AG04449 (cell line): ENCODE measurements at regions not wholly inside any gene's neighbourhood (a gene's known extent, or its start where the extent isn't known, plus 50 kb on each side); places are given as distances from the start of the nearest gene placed in this dataset.

Experiments used
- CTCF ChIA-PET: fragments of 350-600 bp; formaldehyde crosslinking; extraction: SDS; loops from one replicate; lab custom pipeline; 2021; ENCODE audit warnings: antibody characterized with exemption; lab: Yijun Ruan, JAX
- POLR2A ChIA-PET: fragments of 400-600, 350-600 bp; formaldehyde crosslinking; extraction: SDS; loops from one replicate; lab custom pipeline; 2020; ENCODE audit warnings: antibody characterized with exemption, inconsistent platforms; lab: Yijun Ruan, JAX
- DNase-seq: peaks from one replicate; pipeline ENCODE4 v3.0.0-alpha.2; 2010; ENCODE audit warnings: low read depth, low spot score
- H3K4me3 ChIP-seq: 2 replicates; pipeline ENCODE4 v1.5.1; 2011; ENCODE audit warnings: low read depth, mild to moderate bottlenecking, control low read depth, low read length
- TF ChIP-seq, protein P1 (sequence below): IDR thresholded peaks from one replicate; pipeline ENCODE4 v1.5.1; 2011; ENCODE audit warnings: mild to moderate bottlenecking, moderate library complexity, low read length, control low read depth, inconsistent platforms; ENCODE audit not compliant: insufficient read depth; ENCODE audit errors: missing control alignments

GRCh38 chr18:39481281-39481680 lies 1915.7 kb upstream of the CELF4 start:
- TF ChIP-seq, protein P1, sequence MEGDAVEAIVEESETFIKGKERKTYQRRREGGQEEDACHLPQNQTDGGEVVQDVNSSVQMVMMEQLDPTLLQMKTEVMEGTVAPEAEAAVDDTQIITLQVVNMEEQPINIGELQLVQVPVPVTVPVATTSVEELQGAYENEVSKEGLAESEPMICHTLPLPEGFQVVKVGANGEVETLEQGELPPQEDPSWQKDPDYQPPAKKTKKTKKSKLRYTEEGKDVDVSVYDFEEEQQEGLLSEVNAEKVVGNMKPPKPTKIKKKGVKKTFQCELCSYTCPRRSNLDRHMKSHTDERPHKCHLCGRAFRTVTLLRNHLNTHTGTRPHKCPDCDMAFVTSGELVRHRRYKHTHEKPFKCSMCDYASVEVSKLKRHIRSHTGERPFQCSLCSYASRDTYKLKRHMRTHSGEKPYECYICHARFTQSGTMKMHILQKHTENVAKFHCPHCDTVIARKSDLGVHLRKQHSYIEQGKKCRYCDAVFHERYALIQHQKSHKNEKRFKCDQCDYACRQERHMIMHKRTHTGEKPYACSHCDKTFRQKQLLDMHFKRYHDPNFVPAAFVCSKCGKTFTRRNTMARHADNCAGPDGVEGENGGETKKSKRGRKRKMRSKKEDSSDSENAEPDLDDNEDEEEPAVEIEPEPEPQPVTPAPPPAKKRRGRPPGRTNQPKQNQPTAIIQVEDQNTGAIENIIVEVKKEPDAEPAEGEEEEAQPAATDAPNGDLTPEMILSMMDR = no peak
- ChIA-PET CTCF (no interaction called here), POLR2A (no interaction called here)
- no peak overlapping the region for H3K4me3 ChIP-seq
- no peak for DNase-seq

GRCh38 chr18:39480494-39481195 lies 1915.0 kb upstream of the CELF4 start:
- CTCF ChIA-PET = no interaction called here
- H3K4me3 ChIP-seq = no peak overlapping the region
- TF ChIP-seq, protein P1 = no peak
- no peak for DNase-seq
- POLR2A ChIA-PET = no interaction called here

GRCh38 chr18:39464006-39464405 lies 1898.4 kb upstream of the CELF4 start:
- POLR2A ChIA-PET = no interaction called here
- TF ChIP-seq, protein P1 = no peak
- CTCF ChIA-PET = interaction anchor here (0.9 kb wide), 1 partner anchor 12 kb away, joined by 3 read pairs; no protein-coding TSS in a partner anchor
- DNase-seq = no peak
- H3K4me3 ChIP-seq = no peak overlapping the region

- POLR2A ChIA-PET = no interaction called here
- CTCF ChIA-PET = no interaction called here
- TF ChIP-seq, protein P1 = no peak
- H3K4me3 ChIP-seq = no peak overlapping the region
- no peak for DNase-seq
Observed at GRCh38 chr18:39462436-39462835, 1896.8 kb upstream of the CELF4 start.

DNA sequence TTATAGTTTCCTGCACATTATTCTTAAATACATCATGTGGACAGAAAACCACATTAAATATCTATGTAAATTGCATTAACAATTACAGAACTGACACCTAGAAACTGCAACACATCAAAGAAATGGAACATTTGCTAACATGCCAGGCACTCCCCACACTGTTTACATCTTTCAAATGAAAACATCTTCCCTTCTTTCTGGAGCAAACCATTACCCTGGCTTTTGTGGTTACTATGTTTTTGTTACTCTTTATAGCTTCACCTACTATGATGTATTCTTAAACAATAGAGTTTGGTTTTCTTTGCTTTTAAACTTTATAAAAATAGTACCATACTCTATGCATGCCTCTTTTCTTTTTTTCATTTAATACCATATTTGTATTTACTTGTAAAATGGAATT lies 1894.5 kb upstream of the CELF4 start:
- no peak overlapping the region for H3K4me3 ChIP-seq
- ChIA-PET POLR2A (no interaction called here), CTCF (no interaction called here)
- TF ChIP-seq, protein P1 = no peak
- no peak for DNase-seq

DNA sequence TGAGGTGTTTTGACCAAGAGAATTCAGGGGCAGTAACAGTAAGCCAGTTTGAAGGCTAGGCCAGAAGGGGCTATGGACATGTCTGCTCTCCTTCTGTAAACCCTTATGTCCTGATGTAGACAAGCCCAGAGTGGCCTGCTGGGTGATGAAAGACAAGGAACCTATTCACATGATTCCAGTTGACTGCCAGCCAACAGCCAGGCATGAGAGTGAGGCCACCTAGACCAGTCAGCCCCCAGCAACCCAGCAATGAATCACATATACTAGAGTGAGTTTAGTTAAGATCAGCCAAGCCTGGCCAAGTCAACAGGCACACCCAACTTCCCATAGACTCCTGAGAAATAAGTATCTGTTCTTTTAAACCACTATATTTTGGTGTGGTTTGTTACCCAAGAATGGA lies 1889.7 kb upstream of the CELF4 start:
- ChIA-PET CTCF (no interaction called here), POLR2A (no interaction called here)
- TF ChIP-seq, protein P1 = no peak
- no peak overlapping the region for H3K4me3 ChIP-seq
- no peak for DNase-seq
